A549 (cell line): ENCODE measurements at regions not wholly inside any gene's neighbourhood (a gene's known extent, or its start where the extent isn't known, plus 50 kb on each side); places are given as distances from the start of the nearest gene placed in this dataset.

Experiments
- ATAC-seq, 2 experiments: fragments of 200-7000 bp in 1 of 2; fragments of >200 bp in 1 of 2; cut with Nextera tagmentation in 1 of 2; cut with Tn5 transposase in 1 of 2; 3 replicates each; pipeline versions ENCODE4 v1.8.0 to v1.9.1; 2018 to 2020; ENCODE audit warnings: mild to moderate bottlenecking in 1 of 2, moderate library complexity in 1 of 2
- CTCF ChIA-PET: fragments of 300-600 bp; sonication (Branson Sonifier 250); formaldehyde crosslinking; extraction: SDS; loops from one replicate; lab custom pipeline; 2021; ENCODE audit warnings: antibody characterized with exemption, inconsistent platforms; lab: Yijun Ruan, JAX
- POLR2A ChIA-PET: fragments of 350-600 bp; formaldehyde crosslinking; extraction: SDS; loops from one replicate; lab custom pipeline; 2021; ENCODE audit warnings: antibody characterized with exemption, inconsistent platforms; lab: Yijun Ruan, JAX
- DNase-seq, 2 experiments: peaks; one replicate each; pipeline versions ENCODE4 v3.0.0 to v3.0.0-alpha.2; 2011 to 2016; ENCODE audit warnings: low read depth in 1 of 2, low spot score in 1 of 2
- FAIRE-seq: peaks from 2 replicates; lab custom pipeline; 2011; peaks lifted over from hg19 to GRCh38; lab: Jason Lieb, UNC
- H3K27ac ChIP-seq, 2 experiments: fragments of >200 bp; sonication (Bioruptor Twin); formaldehyde crosslinking; 3 replicates each; pipeline ENCODE4 v1.5.1; 2016 to 2017
- H3K4me1 ChIP-seq: fragments of >200 bp; sonication (Bioruptor Twin); formaldehyde crosslinking; 3 replicates; pipeline ENCODE4 v1.6.1; 2016
- H3K4me2 ChIP-seq: fragments of >200 bp; sonication (Bioruptor Twin); formaldehyde crosslinking; 3 replicates; pipeline ENCODE4 v1.6.1; 2016
- H3K4me3 ChIP-seq: fragments of >200 bp; sonication (Bioruptor Twin); formaldehyde crosslinking; 3 replicates; pipeline ENCODE4 v1.5.1; 2016
- H3K9me3 ChIP-seq: fragments of >200 bp; sonication (Bioruptor Twin); formaldehyde crosslinking; 3 replicates; pipeline ENCODE4 v1.6.1; 2016
- BCL3 ChIP-seq: fragments of >200 bp; sonication (Bioruptor Twin); formaldehyde crosslinking; IDR thresholded peaks from 3 replicates; pipeline ENCODE4 v1.6.1; 2016
- BHLHE40 ChIP-seq: IDR thresholded peaks from 2 replicates; pipeline ENCODE4 v1.6.1; 2012; ENCODE audit warnings: low read depth, low read length, inconsistent platforms
- CEBPB ChIP-seq, 2 experiments: fragments of >200 bp in 1 of 2; sonication (Bioruptor Twin) in 1 of 2; formaldehyde crosslinking in 1 of 2; IDR thresholded peaks; 2 replicates each; pipeline ENCODE4 v1.6.1; 2012 to 2016
- CHD2 ChIP-seq: fragments of 150-350 bp; IDR thresholded peaks from 2 replicates; pipeline ENCODE4 v1.6.1; 2014; ENCODE audit warnings: low read length; ENCODE audit not compliant: partially characterized antibody
- CTCF ChIP-seq: fragments of >200 bp; sonication (Bioruptor Twin); formaldehyde crosslinking; IDR thresholded peaks from 3 replicates; pipeline ENCODE4 v1.5.1; 2016
- E2F6 ChIP-seq: IDR thresholded peaks from 2 replicates; pipeline ENCODE4 v1.6.1; 2012; ENCODE audit warnings: low read depth, borderline replicate concordance
- ELK1 ChIP-seq: fragments of 150-350 bp; IDR thresholded peaks from 2 replicates; pipeline ENCODE4 v1.6.1; 2014; ENCODE audit warnings: low read depth, mild to moderate bottlenecking, low read length
- EP300 ChIP-seq, 2 experiments: fragments of >200 bp; sonication (Bioruptor Twin); formaldehyde crosslinking; IDR thresholded peaks; 2 replicates in 1 of 2; 3 replicates in 1 of 2; pipeline ENCODE4 v1.6.1; 2016 to 2017
- FOSB ChIP-seq: fragments of 250-450 bp; sonication (Bioruptor Pico); IDR thresholded peaks from 2 replicates; pipeline ENCODE4 v1.5.0; 2020; ENCODE audit warnings: mild to moderate bottlenecking, moderate library complexity
- FOXS1 ChIP-seq: fragments of 250-450 bp; sonication (Bioruptor Pico); IDR thresholded peaks from 2 replicates; pipeline ENCODE4 v1.5.0; 2020; ENCODE audit warnings: mild to moderate bottlenecking, moderate library complexity
- HDAC2 ChIP-seq: fragments of 200-600 bp; sonication (generic); IDR thresholded peaks from 2 replicates; pipeline ENCODE4 v1.6.1; 2016
- HEYL ChIP-seq: fragments of 250-450 bp; sonication (Bioruptor Pico); IDR thresholded peaks from 2 replicates; pipeline ENCODE4 v1.8.0; 2021; ENCODE audit warnings: mild to moderate bottlenecking, moderate library complexity
- HOXA7 ChIP-seq: fragments of 250-450 bp; sonication (Bioruptor Pico); IDR thresholded peaks from 2 replicates; pipeline ENCODE4 v1.5.0; 2020; ENCODE audit warnings: mild to moderate bottlenecking, moderate library complexity
- HOXB13 ChIP-seq: fragments of 250-450 bp; sonication (Bioruptor Pico); IDR thresholded peaks from 2 replicates; pipeline ENCODE4 v1.5.0; 2020; ENCODE audit warnings: low read depth, mild to moderate bottlenecking, moderate library complexity
- JUNB ChIP-seq: fragments of >200 bp; sonication (Bioruptor Twin); formaldehyde crosslinking; IDR thresholded peaks from 2 replicates; pipeline ENCODE4 v1.6.1; 2016
- KDM5A ChIP-seq: fragments of 200-600 bp; sonication (generic); IDR thresholded peaks from 2 replicates; pipeline ENCODE4 v1.6.1; 2016; ENCODE audit warnings: antibody characterized with exemption, mild to moderate bottlenecking
- MAFK ChIP-seq: fragments of 450-650 bp; IDR thresholded peaks from 2 replicates; pipeline ENCODE4 v1.6.1; 2014; ENCODE audit not compliant: partially characterized antibody
- MAX ChIP-seq: IDR thresholded peaks from 2 replicates; pipeline ENCODE4 v1.6.1; 2012
- NPAS2 ChIP-seq: fragments of 250-450 bp; sonication (Bioruptor Pico); IDR thresholded peaks from 2 replicates; pipeline ENCODE4 v1.8.0; 2022; ENCODE audit warnings: mild to moderate bottlenecking, moderate library complexity, borderline replicate concordance
- POLR2AphosphoS2 ChIP-seq: conservative IDR thresholded peaks from 2 replicates; pipeline ENCODE4 v1.6.1; 2012; ENCODE audit warnings: low read length, improper control_type of control experiment, inconsistent platforms
- RAD21 ChIP-seq, 2 experiments: fragments of >200 bp in 1 of 2; sonication (Bioruptor Twin) in 1 of 2; formaldehyde crosslinking in 1 of 2; IDR thresholded peaks in 1 of 2; conservative IDR thresholded peaks in 1 of 2; 2 replicates in 1 of 2; 3 replicates in 1 of 2; pipeline ENCODE4 v1.6.1; 2012 to 2018; ENCODE audit warnings: inconsistent platforms in 1 of 2
- RARB ChIP-seq: fragments of 250-450 bp; sonication (Bioruptor Pico); IDR thresholded peaks from 2 replicates; pipeline ENCODE4 v1.8.0; 2021; ENCODE audit warnings: mild to moderate bottlenecking, moderate library complexity
- RCOR1 ChIP-seq: fragments of 150-350 bp; IDR thresholded peaks from 2 replicates; pipeline ENCODE4 v1.6.1; 2014; ENCODE audit warnings: antibody characterized with exemption, low read length, low read depth
- REST ChIP-seq: fragments of 200-600 bp; sonication (generic); IDR thresholded peaks from 2 replicates; pipeline ENCODE4 v1.6.1; 2016; ENCODE audit warnings: antibody characterized with exemption, mild to moderate bottlenecking, moderate library complexity
- RFX5 ChIP-seq: fragments of 450-650 bp; IDR thresholded peaks from 2 replicates; pipeline ENCODE4 v1.7.1; 2014; ENCODE audit warnings: antibody characterized with exemption, mild to moderate bottlenecking, moderate library complexity
- RNF2 ChIP-seq: fragments of 200-600 bp; sonication (generic); IDR thresholded peaks from 2 replicates; pipeline ENCODE4 v1.6.1; 2016; ENCODE audit warnings: low read depth, mild to moderate bottlenecking, antibody characterized with exemption, moderate library complexity, borderline replicate concordance
- SMC3 ChIP-seq: fragments of >200 bp; sonication (Bioruptor Twin); formaldehyde crosslinking; IDR thresholded peaks from 3 replicates; pipeline ENCODE4 v1.6.1; 2018; ENCODE audit warnings: inconsistent platforms
- SREBF2 ChIP-seq: fragments of 450-650 bp; IDR thresholded peaks from 2 replicates; pipeline ENCODE4 v1.6.1; 2014; ENCODE audit warnings: mild to moderate bottlenecking, moderate library complexity
- WGBS: methylation state at CpG from one replicate; pipeline ENCODE4 v1.1.6; 2017; ENCODE audit errors: missing lambda C conversion rate; 5-methylcytosine and 5-hydroxymethylcytosine counted together

- TF ChIP-seq REST, result no peak
- no peak for TF ChIP-seq HOXA7
- TF ChIP-seq HOXB13 (CRISPR knock-in tag), result no peak
- TF ChIP-seq CHD2, result no peak
- TF ChIP-seq RAD21 (conservative IDR thresholded peaks at IDR 0.05 in 1 of 2, IDR thresholded peaks at IDR 0.05 in 1 of 2), result no peak
These were observed 126.0 kb upstream of the INHBA start (continued) for GRCh38 chr7:41828911-41829310.

- H3K4me3 ChIP-seq, result no peak overlapping the region
- no peak overlapping the region for H3K4me2 ChIP-seq
- ChIA-PET POLR2A (no interaction called here), CTCF (no interaction called here)
- 0 out of 3 replicates have a peak, but pooled peaks cover 2% of the 10 kb centered on the region for H3K9me3 ChIP-seq
- TF ChIP-seq RARB (CRISPR knock-in tag) (no peak), MAFK (no peak), HDAC2 (no peak), HEYL (CRISPR knock-in tag) (no peak), JUNB (no peak)
- ATAC-seq (no peak), FAIRE-seq (no peak), DNase-seq (no peak)
- H3K4me1 ChIP-seq, result no peaks in the 10 kb centered on the region
- H3K27ac ChIP-seq, result no peak overlapping the region
- 6% methylated on average over 1 of the region's 1 CpG for WGBS
These were observed 123.8 kb upstream of the INHBA start for GRCh38 chr7:41826641-41827040.

- ATAC-seq, result no peak
- Histone ChIP-seq H3K4me2 (no peak overlapping the region), H3K9me3 (0 out of 3 replicates have a peak, but pooled peaks cover 2% of the 10 kb centered on the region), H3K4me3 (no peak overlapping the region)
- TF ChIP-seq CTCF (no peak), SMC3 (no peak), KDM5A (no peak), MAX (no peak), RARB (CRISPR knock-in tag) (no peak), SREBF2 (no peak), ELK1 (no peak), BHLHE40 (no peak), RNF2 (no peak), CEBPB (IDR thresholded peaks at IDR 0.05) (no peak), NPAS2 (CRISPR knock-in tag) (no peak), POLR2AphosphoS2 (no peak), BCL3 (no peak), RFX5 (no peak), RCOR1 (no peak), E2F6 (no peak), EP300 (IDR thresholded peaks at IDR 0.05) (no peak), FOXS1 (CRISPR knock-in tag) (no peak), RAD21 (conservative IDR thresholded peaks at IDR 0.05 in 1 of 2, IDR thresholded peaks at IDR 0.05 in 1 of 2) (no peak), FOSB (CRISPR knock-in tag) (no peak)
- TF ChIP-seq, all 56 proteins: peak for 0
- DNase-seq (no peak), FAIRE-seq (no peak)
- 0% methylated on average over 4 of the region's 4 CpGs for WGBS
- CTCF ChIA-PET, result interaction anchor here (1.3 kb wide), 1 partner anchor 117 kb away, joined by 3 read pairs; no protein-coding TSS in a partner anchor
- H3K27ac ChIP-seq, result no peak overlapping the region
- POLR2A ChIA-PET, result no interaction called here
- no peaks in the 10 kb centered on the region for H3K4me1 ChIP-seq
These were observed 123.1 kb upstream of the INHBA start for GRCh38 chr7:41825927-41826480.
